Upper lobe of left lung (tissue), 6 donors: ENCODE measurements at regions not wholly inside any gene's neighbourhood (a gene's known extent, or its start where the extent isn't known, plus 50 kb on each side); places are given as distances from the start of the nearest gene placed in this dataset.
A peak's percentile ranks its signal among the peaks of the same experiment; 100 is the strongest.

Source experiments
- ATAC-seq, 2 donors: fragments of 200-7000 bp; cut with Tn5 transposase; one replicate each; pipeline ENCODE4 v1.9.1; 2022; ENCODE audit warnings: mild to moderate bottlenecking in 2 of 2, moderate library complexity in 2 of 2; ENCODE audit not compliant: low FRiP score in 2 of 2
- DNase-seq, 2 donors: peaks; one replicate each; pipeline ENCODE4 v3.0.0-alpha.2; 2019 to 2020
- H3K27ac ChIP-seq, 4 donors: fragments of 200-600 bp; sonication (generic); one replicate each; pipeline ENCODE4 v1.5.1; 2016 to 2019
- H3K27me3 ChIP-seq, 4 donors: fragments of 200-600 bp; sonication (generic); one replicate each; pipeline ENCODE4 v1.5.1; 2017 to 2019
- H3K36me3 ChIP-seq, 4 donors: fragments of 200-600 bp; sonication (generic); one replicate each; pipeline ENCODE4 v1.5.1; 2016 to 2019
- H3K4me1 ChIP-seq, 4 donors: fragments of 200-600 bp; sonication (generic); one replicate each; pipeline ENCODE4 v1.5.1; 2018 to 2019
- H3K4me3 ChIP-seq, 4 donors: fragments of 200-600 bp; sonication (generic); one replicate each; pipeline ENCODE4 v1.5.1; 2017 to 2019; ENCODE audit warnings: mild to moderate bottlenecking in 2 of 4, moderate library complexity in 1 of 4
- H3K9me3 ChIP-seq, 4 donors: fragments of 200-600 bp; sonication (generic); one replicate each; pipeline ENCODE4 v1.5.1; 2018 to 2019
- CTCF ChIP-seq, 6 experiments: fragments of 450-650 bp in 4 of 6; fragments of 200-600 bp in 2 of 6; sonication (generic) in 2 of 6; IDR thresholded peaks; one replicate each; pipeline ENCODE4 v1.5.1; 2016 to 2019; ENCODE audit warnings: antibody characterized with exemption in 6 of 6
- EP300 ChIP-seq, 4 donors: sonication (generic); formaldehyde crosslinking; IDR thresholded peaks; one replicate each; pipeline ENCODE4 v1.5.1; 2017; ENCODE audit warnings: antibody characterized with exemption in 4 of 4, control low read depth in 2 of 4
- POLR2A ChIP-seq, 4 donors: fragments of 450-650 bp; IDR thresholded peaks; one replicate each; pipeline ENCODE4 v1.5.1; 2016 to 2017; ENCODE audit warnings: antibody characterized with exemption in 4 of 4, mild to moderate bottlenecking in 2 of 4
- POLR2AphosphoS5 ChIP-seq, 2 donors: sonication (generic); formaldehyde crosslinking; IDR thresholded peaks; one replicate each; pipeline ENCODE4 v1.5.1; 2017; ENCODE audit warnings: antibody characterized with exemption in 2 of 2
- WGBS, 2 donors: methylation state at CpG; one replicate each; pipeline ENCODE4 v1.1.5; 2017 to 2018; 5-methylcytosine and 5-hydroxymethylcytosine counted together
- donor health status: DM: no; HTN: no; CAD: no; lungs with moderate emphysema.
- donor health status: DM: no; HTN: yes; CAD: no; lungs with severe emphysema.

GRCh38 chr3:124229836-124230235, 237.9 kb upstream of the ROPN1 start:
- Histone ChIP-seq H3K27ac (no peak overlapping the region), H3K9me3 (peaks cover 0 to 4% (median 2%) of the 10 kb centered on the region in 4 donors), H3K4me3 (no peak overlapping the region), H3K36me3 (no peaks in the 10 kb centered on the region), H3K27me3 (no peaks in the 10 kb centered on the region), H3K4me1 (peaks cover 0 to 4% (median 0%) of the 10 kb centered on the region in 4 donors)
- TF ChIP-seq POLR2A (IDR thresholded peaks at IDR 0.05) (no peak), CTCF (IDR thresholded peaks at IDR 0.05) (no peak), POLR2AphosphoS5 (IDR thresholded peaks at IDR 0.05) (no peak), EP300 (IDR thresholded peaks at IDR 0.05) (no peak)
- ATAC-seq (no peak), DNase-seq (no peak)
- 80 to 93% methylated on average over 2 of the region's 2 CpGs for WGBS, 2 donors

- no peak for ATAC-seq
- TF ChIP-seq CTCF (IDR thresholded peaks at IDR 0.05) (no peak), POLR2AphosphoS5 (IDR thresholded peaks at IDR 0.05) (no peak), POLR2A (IDR thresholded peaks at IDR 0.05) (no peak), EP300 (IDR thresholded peaks at IDR 0.05) (no peak)
- Histone ChIP-seq H3K4me3 (no peak overlapping the region), H3K27ac (no peak overlapping the region), H3K4me1 (peaks cover 0 to 4% (median 0%) of the 10 kb centered on the region in 4 donors), H3K9me3 (peaks cover 0 to 4% (median 2%) of the 10 kb centered on the region in 4 donors), H3K36me3 (no peaks in the 10 kb centered on the region), H3K27me3 (no peaks in the 10 kb centered on the region)
- no peak for DNase-seq
- WGBS, 2 donors = 78 to 91% methylated on average over 6 of the region's 6 CpGs
These were observed 238.5 kb upstream of the ROPN1 start for GRCh38 chr3:124230432-124230831.

GRCh38 chr3:124230998-124231397, 239.1 kb upstream of the ROPN1 start:
- no peak for ATAC-seq
- no peaks in the 10 kb centered on the region for H3K36me3 ChIP-seq
- no peak for DNase-seq
- H3K4me1 ChIP-seq = peaks cover 0 to 4% (median 0%) of the 10 kb centered on the region in 4 donors
- no peak for TF ChIP-seq CTCF (IDR thresholded peaks at IDR 0.05)
- H3K4me3 ChIP-seq = no peak overlapping the region
- peaks cover 0 to 4% (median 2%) of the 10 kb centered on the region in 4 donors for H3K9me3 ChIP-seq
- WGBS, 2 donors = 82 to 89% methylated on average over 7 of the region's 7 CpGs
- no peak overlapping the region for H3K27ac ChIP-seq
- H3K27me3 ChIP-seq = no peaks in the 10 kb centered on the region

GRCh38 chr3:124234852-124235252, 242.9 kb upstream of the ROPN1 start:
- TF ChIP-seq EP300 (IDR thresholded peaks at IDR 0.05) (no peak), POLR2AphosphoS5 (IDR thresholded peaks at IDR 0.05) (peak in 1 of 2 donors; percentile 78)
- no peaks in the 10 kb centered on the region for H3K27me3 ChIP-seq
- H3K4me3 ChIP-seq = no peak overlapping the region
- no peak for ATAC-seq
- H3K27ac ChIP-seq = no peak overlapping the region
- WGBS, 2 donors = 62 to 73% methylated on average over 7 of the region's 7 CpGs
- no peak for DNase-seq
- H3K4me1 ChIP-seq = no peaks in the 10 kb centered on the region
- H3K36me3 ChIP-seq = no peaks in the 10 kb centered on the region
- H3K9me3 ChIP-seq = no peaks in the 10 kb centered on the region

GRCh38 chr3:124235446-124235845, 243.5 kb upstream of the ROPN1 start:
- ATAC-seq (no peak), DNase-seq (no peak)
- Histone ChIP-seq H3K27me3 (no peaks in the 10 kb centered on the region), H3K36me3 (no peaks in the 10 kb centered on the region), H3K9me3 (no peaks in the 10 kb centered on the region), H3K4me1 (no peaks in the 10 kb centered on the region), H3K4me3 (no peak overlapping the region), H3K27ac (peak overlapping the region in 1 of 4 donors; percentile 12)
- TF ChIP-seq POLR2A (IDR thresholded peaks at IDR 0.05) (no peak), POLR2AphosphoS5 (IDR thresholded peaks at IDR 0.05) (no peak), EP300 (IDR thresholded peaks at IDR 0.05) (no peak), CTCF (IDR thresholded peaks at IDR 0.05) (no peak)
- 88 to 94% methylated on average over 6 of the region's 6 CpGs for WGBS, 2 donors
